ENCODE measurements at regions not wholly inside any gene's neighbourhood (a gene's known extent, or its start where the extent isn't known, plus 50 kb on each side); places are given as distances from the start of the nearest gene placed in this dataset.
A peak's percentile ranks its signal among the peaks of the same experiment; 100 is the strongest.
"Not testable (repeated sequence)": the region's sequence is repeated elsewhere in the genome, so short reads cannot be mapped to it uniquely, and the experiment has no call there.

DNA sequence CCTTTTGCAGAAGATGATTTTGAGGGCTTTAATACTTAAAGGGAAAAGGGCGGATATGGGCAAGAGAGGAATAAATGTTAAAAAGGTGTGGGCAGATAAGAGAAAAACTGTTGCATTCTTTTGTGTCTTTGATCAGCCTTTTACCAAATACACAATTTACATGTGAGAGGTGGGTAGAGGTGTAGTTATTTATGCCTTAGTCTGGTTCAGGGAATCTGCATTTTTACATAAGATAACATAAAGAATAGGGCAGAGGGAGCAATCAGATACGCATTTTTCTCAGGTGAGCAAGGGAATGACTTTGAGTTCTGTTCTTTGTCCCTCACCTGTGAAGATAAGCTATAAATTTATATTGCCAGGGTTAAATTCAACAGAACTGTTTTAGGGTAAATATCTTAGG lies 708.4 kb upstream of the SLITRK1 start:
- DNase-seq (ENCODE audit: low spot score) = no peak

DNA sequence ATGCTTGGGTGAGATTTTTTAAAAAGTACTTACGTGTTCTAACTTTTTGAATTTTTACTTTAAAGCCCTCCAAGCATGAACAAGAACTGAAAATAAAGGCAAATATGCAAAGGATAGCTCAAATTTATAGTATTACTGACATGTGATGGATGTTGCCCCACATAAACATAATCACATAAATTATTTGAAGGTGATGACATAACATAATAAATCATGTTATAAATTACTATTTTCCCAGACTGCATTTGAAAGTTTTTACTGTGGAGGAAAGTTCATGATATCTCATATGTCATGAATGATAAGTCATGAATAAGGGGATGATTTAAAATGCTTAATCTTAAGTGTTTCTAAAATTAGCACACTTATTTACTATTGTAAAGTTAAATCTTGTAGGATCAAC lies 705.7 kb upstream of the SLITRK1 start:
- no peak for DNase-seq (ENCODE audit: low spot score)

DNA sequence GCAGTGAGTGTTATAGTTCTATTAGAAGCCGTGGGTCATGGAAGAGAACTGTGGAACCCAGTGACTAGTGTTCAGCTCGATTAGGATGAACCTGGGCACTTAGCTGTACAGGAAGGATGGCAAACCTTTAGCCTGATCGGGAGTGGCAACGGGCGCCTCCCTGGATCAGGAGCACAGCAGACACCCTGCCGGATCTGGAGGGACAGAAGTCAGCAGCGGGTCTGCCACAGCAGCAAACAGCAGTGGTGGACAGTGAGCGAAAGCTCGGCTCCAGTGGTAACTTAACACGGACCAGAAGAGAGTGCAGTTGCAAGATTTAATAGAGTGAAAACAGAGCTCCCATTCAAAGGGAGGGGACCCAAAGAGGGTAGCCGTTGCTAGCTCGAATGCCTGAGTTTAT lies 697.6 kb upstream of the SLITRK1 start:
- not testable (repeated sequence) for DNase-seq (ENCODE audit: low spot score)

DNA sequence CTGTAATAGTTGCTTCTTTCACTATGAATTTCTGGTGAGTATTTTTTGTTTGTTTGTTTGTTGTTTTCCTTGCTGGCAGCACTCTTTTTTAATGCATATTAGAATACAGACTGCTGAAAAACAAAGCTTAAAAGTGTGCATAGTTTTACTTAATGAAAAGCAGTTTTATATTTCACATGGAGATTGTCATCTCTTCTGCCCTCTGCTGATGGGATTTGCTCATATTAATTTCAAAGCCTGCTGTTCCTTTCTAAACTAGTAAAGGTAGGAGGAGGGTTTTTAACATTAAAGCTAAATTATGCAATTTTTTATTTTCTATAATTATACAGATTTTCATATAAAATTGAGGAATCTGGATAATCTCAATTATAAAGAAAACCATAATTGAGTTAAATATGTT lies 692.6 kb upstream of the SLITRK1 start:
- DNase-seq (ENCODE audit: low spot score) = peak; percentile 20

DNA sequence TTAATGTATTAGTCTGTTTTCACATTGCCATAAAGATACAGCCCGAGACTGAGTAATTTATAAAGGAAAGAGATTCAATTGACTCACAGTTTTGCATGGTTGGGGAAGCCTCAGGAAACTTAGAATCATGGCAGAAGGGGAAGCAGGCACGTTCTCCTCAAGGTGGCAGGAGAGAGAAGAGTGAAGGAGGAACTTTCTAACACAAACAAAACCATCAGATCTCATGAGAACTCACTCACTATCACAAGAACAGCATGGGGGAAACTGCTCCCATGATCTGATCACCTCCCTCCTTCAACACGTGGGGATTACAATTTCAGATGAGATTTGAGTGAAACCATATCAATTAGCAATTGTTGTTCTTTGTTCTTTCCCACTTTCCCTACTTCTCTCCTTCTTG lies 689.0 kb upstream of the SLITRK1 start:
- DNase-seq (ENCODE audit: low spot score) = no peak

DNA sequence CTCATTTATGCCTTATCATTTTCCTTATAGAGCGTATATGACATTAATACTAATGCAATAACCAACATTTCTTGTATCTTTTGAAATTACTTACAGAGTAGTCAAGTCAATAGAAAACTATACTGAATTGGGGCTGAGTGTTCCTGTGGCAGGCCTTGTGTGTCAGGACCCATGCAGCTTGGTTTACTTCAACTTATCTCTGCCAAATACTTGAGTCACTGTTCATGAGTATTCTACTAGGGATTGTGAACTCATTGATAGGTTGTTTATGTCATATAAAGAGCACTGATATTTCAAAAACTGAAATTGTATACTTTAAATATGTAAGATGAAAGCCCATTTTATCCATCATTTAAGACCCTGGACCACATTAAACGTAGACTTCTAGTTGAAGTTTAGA lies 688.6 kb upstream of the SLITRK1 start:
- no peak for DNase-seq (ENCODE audit: low spot score)

DNA sequence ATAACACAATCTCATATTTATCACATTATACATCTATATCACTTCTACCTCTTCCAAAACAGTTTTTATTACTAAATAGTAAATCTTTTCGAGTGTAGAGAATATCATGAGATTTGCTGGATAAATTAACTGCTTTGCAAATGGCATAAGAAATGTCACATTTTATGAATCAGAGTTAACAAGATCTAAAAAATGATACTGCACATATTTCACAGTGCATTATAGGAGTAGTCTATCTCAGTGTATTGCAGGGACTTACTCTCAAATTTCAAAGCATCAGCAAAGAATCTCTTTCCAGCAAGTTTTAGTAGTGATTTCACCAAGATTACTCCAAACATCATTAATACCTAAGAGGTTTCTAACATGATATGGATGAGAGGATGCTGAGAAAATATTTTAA lies 687.1 kb upstream of the SLITRK1 start:
- DNase-seq (ENCODE audit: low spot score) = peak; percentile 71

DNA sequence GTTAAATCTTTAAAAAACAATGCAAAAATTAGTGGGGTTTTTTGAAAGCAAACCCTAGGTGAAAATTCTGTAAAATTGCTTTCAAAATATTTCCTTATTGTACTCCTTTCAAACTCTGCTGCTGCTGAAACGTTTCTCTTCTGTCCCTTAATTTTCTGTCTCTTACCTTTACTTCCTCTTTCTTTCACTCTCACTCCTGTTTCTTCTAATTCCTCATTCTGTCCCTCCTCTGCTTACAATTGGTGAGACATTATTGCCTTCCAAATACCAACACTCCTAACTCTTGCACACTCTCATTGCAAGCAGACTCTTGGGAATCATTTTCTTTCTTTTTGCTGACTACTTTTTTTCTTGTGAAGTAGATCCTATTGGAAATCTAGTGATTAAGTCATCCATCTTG lies 685.6 kb upstream of the SLITRK1 start:
- DNase-seq (ENCODE audit: low spot score) = no peak

DNA sequence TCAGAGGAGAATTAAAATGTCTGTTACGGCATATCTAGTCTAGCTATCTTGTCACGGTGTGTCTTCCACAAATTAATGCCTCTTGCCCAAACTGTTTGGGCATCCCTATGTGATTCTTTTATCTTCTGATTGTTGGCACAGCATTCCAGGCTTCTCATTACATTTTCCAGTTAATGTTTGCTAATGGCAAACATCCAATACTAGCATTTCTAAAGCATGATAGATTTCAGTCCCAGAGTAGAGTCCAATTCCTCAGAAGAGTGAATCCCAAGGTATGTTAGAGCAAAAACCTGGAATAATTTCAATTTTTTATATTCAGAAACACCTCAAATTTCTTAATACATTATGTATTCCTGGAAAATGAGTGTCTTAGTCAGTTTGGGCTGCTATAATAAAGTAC lies 684.5 kb upstream of the SLITRK1 start:
- DNase-seq (ENCODE audit: low spot score) = no peak

DNA sequence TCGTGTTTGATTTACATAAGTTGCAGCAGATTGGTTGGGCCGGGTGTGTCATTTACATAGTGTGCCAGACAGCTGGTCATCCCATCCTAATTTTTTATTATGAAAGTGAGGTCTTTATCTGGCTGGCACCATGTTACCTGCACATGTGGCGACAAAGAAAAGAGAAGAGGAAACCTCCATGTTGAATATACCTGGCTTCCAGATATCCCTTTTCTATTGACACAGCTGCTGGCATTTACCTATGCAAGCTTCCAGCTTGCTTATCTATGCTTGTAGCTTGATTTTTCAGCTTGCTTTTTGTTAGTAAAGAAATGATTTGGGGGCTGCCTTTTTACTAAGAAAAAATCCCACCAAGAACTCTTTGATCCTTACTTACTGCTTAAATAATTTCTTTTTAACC lies 681.3 kb upstream of the SLITRK1 start:
- no peak for DNase-seq (ENCODE audit: low spot score)

DNA sequence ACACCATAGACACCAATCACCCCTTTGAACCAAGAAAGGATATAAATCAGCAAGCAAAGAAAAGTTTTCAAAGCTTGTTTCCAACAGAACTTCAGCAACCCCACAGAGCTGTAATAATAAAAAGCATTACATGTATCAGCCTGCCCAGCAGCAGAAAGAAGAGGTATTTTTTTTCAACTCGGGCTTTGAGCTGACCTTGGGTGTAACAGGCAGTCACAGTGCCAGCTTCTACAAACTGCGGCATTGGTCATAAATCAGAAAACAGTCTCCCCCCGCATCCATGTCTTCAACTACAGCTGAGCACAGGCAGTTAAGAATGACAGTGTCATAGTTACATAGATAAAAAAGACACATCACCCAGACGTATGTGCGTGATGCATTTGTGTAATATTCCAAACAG lies 671.0 kb upstream of the SLITRK1 start:
- DNase-seq (ENCODE audit: low spot score) = peak; percentile 61

DNA sequence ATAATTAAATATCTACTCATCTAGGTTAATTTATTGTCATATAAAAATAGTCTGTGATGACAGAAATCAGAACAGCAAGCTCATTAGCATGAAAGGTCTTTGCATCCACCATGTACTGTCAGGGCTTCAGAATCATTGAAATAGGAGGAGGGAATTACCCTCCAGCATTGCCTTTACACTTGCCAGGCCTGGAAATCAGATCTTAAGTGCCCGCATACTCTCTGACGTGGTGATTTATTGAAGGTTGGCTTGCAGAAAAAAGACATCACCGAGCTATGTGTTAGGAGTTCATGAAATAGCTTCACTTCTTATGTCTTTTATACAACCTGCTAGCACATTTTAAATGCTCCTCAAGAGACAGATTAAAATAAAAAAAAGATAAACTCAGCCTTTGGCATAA lies 661.7 kb upstream of the SLITRK1 start:
- DNase-seq (ENCODE audit: low spot score) = peak; percentile 57

DNA sequence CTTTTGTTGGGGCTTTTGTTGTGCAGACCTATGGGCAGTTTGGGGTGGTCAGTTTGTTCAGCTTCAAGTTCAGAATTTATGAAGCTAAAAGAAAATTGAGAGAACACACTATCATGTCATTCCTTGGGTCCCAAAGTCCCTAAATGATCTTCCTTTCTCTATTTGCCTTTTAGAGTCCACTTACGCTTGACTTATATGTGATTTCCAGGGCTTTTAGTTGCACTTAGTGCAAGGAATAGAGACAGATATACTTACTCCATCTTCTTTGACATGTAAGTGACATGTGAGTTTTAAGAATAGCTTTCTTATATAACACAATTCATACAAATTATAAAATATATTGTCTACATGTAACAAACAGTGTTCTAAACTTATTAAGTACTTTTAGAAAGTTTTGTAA lies 660.1 kb upstream of the SLITRK1 start:
- no peak for DNase-seq (ENCODE audit: low spot score)

DNA sequence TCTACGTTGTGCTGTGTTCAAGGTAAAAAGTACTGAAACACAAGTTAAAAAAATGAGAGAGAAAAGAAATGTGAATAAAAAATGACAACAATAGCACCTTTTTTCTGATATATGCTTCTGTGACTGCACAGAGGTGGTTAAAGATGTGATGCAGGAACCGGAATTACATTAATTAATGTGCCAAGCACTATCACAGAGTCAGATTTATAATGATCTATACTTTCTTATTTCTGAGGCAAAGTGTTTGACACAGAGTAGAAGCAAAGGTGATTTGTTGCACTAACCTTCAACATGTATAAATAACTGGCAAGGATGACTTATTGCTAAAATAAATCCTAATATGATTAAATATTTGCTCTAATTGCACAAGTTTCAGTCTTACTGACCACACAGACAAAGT lies 654.6 kb upstream of the SLITRK1 start:
- DNase-seq (ENCODE audit: low spot score) = no peak

DNA sequence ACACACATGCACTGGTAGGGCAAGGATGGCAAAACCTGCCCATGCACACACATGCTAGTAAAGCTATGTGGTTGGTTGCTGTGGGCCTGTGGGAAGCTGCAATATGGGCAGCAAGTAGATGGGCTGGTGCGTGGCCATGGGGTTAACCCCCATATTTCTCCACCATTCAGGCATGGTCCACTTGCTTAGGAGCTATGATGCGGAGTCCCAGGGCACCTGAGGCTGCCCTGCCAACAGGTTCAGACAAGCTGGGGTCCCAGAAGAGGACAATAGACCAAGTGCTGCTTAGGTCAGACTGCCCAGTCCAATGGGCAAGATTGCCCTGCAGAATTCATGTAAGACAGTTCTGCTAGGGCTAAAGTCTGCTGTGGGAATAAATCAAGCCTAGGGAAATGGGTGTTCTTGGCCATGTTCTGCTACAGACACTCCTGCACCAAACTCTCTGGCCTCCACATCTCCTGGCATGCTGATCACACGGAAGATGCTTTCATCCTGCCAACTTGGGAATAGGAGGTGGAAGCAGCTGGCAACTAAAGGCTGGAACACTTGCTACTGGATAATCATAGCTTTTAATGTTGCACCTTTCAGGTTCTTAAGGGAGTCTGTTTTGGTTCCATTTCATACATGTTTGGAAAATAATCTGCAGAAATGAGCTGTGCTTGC lies 646.3 kb upstream of the SLITRK1 start:
- DNase-seq (ENCODE audit: low spot score) = no peak

DNA sequence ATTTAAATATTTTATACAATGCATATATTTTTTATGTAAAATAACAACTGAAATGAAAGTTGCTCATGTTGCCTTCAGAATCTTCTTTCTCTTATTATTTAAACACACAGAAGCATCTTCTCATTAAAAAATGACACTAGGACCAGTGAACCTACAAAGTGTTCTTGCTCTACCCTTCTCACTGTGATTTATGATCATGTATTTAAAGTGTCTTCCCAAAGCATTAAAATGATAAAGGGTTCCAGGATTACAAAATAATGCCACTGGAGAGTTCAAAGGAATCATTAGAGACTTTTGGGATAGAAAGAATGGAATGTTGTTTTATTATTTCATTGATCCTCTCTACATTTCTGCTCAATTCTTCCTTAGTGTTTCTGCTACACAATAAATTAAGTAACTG lies 643.6 kb upstream of the SLITRK1 start:
- no peak for DNase-seq (ENCODE audit: low spot score)

DNA sequence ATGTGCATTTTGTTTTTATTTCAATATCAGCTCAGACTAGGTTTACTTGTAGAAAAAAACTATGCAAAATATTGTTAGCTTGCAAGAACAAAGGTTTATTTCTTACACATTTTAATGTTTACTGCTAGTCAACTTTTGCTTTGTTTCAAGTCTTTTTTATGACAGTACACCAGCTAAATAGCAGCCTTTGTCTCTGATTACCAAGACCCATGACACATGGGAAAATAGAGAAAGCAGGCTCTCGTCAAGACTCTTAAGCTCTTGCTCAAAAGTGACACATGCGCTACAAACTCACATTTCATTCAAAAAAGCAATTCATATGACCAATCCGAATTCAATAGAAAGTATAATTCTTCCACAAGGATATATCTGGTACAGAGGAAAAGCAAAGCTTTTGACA lies 642.3 kb upstream of the SLITRK1 start:
- no peak for DNase-seq (ENCODE audit: low spot score)

DNA sequence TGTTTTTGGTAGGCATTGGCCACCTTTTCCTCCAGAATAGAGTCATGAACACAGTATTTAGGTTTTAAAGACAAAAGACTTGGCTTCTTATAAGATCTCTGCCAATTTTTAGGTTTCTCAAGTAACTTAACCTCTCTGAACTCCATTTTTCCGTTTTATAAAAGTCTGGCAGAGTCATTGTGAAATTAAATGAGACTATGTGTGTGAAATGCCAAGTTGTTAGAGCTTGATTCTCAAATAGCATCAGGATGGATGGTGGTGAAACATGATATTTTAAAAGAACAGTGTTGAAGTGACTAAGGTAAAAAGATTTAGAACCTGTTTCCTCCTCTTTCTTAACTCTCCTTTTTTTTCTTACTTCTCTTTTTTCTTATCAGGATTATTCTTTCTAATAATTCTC lies 617.7 kb upstream of the SLITRK1 start:
- DNase-seq (ENCODE audit: low spot score) = no peak

DNA sequence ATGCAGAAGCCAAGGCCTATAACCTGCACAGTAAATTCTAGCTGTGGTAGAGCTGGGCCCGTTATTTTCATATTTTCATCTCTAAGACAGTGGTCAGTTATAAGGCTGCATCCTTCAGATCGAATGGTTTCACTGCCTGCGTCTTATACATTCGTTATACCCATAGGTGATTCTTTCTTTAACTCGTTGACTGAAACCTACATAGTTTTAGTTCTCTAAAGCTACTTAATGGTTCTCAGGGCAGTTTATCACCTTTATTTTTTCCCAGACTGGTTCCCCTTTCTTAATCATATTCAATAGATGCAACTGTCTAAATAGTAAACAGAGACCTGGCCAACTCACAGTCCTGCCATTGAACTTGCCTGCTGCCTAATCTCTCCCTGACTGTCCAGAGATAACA lies 615.3 kb upstream of the SLITRK1 start:
- no peak for DNase-seq (ENCODE audit: low spot score)

DNA sequence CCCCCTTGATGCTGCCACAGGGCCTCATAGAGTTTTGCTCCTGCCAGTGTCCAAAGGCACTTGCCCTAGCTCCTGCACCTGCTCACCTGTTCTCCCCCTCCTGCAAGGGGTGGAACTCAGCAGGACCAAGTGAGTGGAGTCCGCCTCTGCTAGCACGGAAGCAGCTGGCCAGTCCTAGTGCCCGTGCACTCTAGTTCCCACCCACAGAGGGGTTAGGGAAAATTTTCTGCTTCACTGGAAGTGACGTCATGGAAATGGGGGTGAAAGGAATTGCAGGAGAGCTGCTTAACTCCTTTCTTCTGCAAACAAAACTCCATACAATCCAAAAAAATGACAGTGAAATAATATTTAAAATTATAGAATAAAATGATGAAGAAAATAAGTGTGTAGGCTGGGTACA lies 609.7 kb upstream of the SLITRK1 start:
- no peak for DNase-seq (ENCODE audit: low spot score)

DNA sequence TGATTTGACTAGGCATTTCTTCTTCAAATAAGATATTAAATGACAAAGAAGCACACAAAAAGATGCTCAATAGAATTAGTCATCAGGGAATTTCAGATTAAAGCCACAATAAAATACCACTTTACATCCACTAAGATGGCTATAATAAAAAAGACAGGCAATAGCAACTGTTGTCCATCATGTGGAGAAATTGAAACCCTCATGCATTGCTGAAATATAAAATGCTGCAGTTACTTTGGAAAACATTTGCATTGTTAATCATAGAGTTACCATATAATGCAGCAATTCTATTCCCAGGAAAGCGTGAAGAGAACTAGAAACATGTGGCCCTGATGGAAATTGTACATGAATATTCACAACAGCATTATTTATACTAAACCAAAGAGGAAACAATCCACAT lies 605.5 kb upstream of the SLITRK1 start:
- no peak for DNase-seq (ENCODE audit: low spot score)

DNA sequence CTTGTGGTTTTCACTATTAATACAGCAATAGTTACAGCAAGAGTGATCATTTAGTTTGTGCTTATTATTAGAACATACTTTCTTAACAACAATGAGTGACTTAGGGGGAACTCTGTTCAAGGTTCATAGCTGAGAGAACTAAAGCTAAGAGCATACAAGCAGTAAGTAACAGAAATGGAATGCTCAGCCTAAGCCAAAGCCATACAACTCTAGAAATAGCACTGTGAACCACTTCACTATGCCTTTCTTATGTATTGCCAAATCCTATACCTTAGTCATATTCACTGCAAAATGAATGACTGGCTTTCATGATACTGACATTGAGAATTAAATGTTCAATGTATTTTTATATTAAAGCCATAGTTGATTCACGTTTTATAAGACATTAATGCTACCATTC lies 599.7 kb upstream of the SLITRK1 start:
- peak; percentile 8 for DNase-seq (ENCODE audit: low spot score)

DNA sequence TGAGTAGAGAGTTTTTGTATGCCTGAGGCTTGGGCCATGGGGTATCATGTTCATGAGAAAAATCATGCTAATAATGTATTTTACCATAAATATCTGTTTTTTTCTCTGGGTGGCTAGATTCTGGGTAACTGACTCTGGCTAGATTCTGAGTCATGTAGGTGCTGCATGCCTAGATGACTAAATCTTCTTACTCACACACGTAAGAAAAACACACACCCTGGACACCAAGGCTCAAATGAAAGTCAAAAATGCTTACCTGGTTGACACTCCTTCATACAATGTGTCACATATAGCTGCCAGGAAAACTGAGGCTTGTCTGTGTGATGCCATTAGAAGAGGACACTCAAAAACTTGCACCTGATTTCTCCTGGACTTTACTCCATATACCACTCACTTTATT lies 597.4 kb upstream of the SLITRK1 start:
- no peak for DNase-seq (ENCODE audit: low spot score)

DNA sequence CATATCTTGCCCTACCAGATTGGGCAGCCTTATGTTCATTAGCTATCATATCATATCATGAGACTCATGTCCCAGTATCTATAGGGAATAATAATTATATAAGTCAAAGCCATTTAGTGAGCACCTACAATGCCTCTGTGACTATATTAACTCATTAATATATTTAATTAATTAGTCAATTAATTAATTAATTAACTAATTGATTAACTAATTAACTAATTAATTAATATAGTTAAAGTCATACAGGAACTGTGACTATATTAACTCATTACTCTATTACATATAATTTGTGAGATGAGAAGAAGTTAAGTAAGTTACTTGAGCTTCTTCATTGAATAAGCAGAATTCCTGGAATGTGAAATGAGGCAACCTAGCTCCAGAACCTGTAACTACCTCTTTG lies 588.3 kb upstream of the SLITRK1 start:
- DNase-seq (ENCODE audit: low spot score) = no peak

DNA sequence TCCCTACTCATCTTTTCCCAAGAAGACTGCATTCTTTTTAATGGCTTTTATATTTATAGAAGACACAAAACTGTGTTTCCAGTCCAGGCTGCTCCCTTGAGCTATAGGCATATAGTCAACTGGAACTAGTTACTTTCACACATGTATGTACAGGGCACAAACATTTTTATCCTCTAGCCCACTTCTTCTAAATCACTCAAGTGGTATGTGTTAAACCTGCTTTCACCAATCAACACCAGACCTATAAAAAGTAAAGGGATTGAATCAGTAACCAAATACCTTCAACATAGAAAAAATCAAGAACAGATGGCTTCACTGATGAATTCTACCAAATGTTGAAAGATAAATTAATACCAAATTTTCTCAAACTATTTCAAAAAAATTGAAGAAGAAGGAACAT lies 584.2 kb upstream of the SLITRK1 start:
- no peak for DNase-seq (ENCODE audit: low spot score)
